Stomach smooth muscle (tissue), 2 donors: ENCODE measurements at regions not wholly inside any gene's neighbourhood (a gene's known extent, or its start where the extent isn't known, plus 50 kb on each side); places are given as distances from the start of the nearest gene placed in this dataset.

Experiments
- H3K27ac ChIP-seq: one replicate; pipeline ENCODE4 v1.7.0; 2013; ENCODE audit warnings: mild to moderate bottlenecking, low read length, inconsistent platforms
- H3K27me3 ChIP-seq, 2 donors: one replicate each; pipeline ENCODE4 v1.7.0; 2013; ENCODE audit warnings: low read length in 2 of 2; ENCODE audit not compliant: insufficient read depth in 2 of 2, control insufficient read depth in 1 of 2
- H3K36me3 ChIP-seq, 2 donors: one replicate each; pipeline ENCODE4 v1.7.0; 2013; ENCODE audit warnings: low read length in 2 of 2; ENCODE audit not compliant: control insufficient read depth in 2 of 2, insufficient read depth in 2 of 2
- H3K4me1 ChIP-seq: one replicate; pipeline ENCODE4 v1.7.0; 2013; ENCODE audit warnings: low read length; ENCODE audit not compliant: control insufficient read depth, insufficient read depth
- H3K4me3 ChIP-seq, 2 donors: one replicate each; pipeline ENCODE4 v1.7.0; 2013; ENCODE audit warnings: low read length in 2 of 2
- H3K9ac ChIP-seq, 2 donors: one replicate each; pipeline ENCODE4 v1.7.0; 2013; ENCODE audit warnings: low read length in 2 of 2, mild to moderate bottlenecking in 1 of 2
- H3K9me3 ChIP-seq, 2 donors: one replicate each; pipeline ENCODE4 v1.7.0; 2013; ENCODE audit warnings: low read length in 2 of 2; ENCODE audit not compliant: control insufficient read depth in 2 of 2
- donor health status: healthy.
- donor health status: Pancreatic carcinoma.

DNA sequence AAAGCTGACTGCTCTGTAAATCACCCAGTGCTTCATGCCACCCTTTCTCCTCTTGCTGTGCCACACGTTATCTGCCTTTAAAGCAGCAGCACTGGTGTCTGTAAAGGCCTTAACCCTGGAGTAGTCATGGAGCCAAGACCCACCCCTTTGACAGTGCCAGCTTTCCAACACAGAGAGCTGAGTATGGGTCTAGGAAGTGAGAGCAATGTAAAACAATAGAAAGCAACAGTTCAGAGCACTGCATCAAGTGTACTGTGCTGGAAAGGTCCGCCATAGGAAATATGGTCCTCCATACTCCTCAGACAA, 139.5 kb downstream of the DAD1 start:
- H3K27me3 ChIP-seq, result no peaks in the 10 kb centered on the region
- H3K4me1 ChIP-seq, result peaks cover 10% of the 10 kb centered on the region
- H3K4me3 ChIP-seq, result no peak overlapping the region
- no peaks in the 10 kb centered on the region for H3K9me3 ChIP-seq
- H3K9ac ChIP-seq, result no peak overlapping the region
- H3K27ac ChIP-seq, result no peak overlapping the region
- no peaks in the 10 kb centered on the region for H3K36me3 ChIP-seq

DNA sequence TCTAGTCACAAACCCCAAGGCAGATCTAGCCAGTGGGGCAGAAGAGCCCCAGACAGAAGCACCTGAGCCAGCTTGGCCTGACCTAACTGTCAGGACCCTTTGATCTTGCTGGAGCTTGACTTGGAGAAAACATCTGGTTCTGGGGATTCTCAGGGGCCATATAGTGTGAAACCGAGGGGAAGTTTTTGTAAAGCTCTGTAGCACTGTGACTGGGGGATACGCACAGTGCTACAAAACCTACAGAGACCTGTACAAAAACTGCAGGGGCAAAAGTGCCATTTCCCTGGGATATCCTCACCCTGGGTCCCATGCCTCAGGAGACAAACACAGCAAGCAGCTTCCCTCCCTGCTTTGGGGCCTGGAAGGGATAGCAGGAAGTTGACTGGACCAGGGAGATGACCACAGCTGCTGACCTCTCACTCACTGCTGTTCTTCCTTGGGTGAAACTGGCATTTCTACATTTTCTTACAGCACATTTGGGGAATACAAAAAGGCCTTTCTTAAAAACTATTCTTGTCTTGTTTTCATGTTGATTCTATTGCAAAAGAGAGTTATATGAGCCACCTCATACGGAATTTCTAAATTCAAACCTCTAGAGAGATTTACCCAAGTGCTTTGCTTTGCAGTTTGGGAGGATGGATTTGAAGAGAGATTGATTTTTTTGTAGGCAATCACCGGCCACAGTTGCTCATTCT, 140.0 kb downstream of the DAD1 start:
- H3K27ac ChIP-seq, result no peak overlapping the region
- peaks cover 10% of the 10 kb centered on the region for H3K4me1 ChIP-seq
- H3K9me3 ChIP-seq, result no peaks in the 10 kb centered on the region
- H3K27me3 ChIP-seq, result no peaks in the 10 kb centered on the region
- no peaks in the 10 kb centered on the region for H3K36me3 ChIP-seq
- no peak overlapping the region for H3K4me3 ChIP-seq
- H3K9ac ChIP-seq, result no peak overlapping the region

DNA sequence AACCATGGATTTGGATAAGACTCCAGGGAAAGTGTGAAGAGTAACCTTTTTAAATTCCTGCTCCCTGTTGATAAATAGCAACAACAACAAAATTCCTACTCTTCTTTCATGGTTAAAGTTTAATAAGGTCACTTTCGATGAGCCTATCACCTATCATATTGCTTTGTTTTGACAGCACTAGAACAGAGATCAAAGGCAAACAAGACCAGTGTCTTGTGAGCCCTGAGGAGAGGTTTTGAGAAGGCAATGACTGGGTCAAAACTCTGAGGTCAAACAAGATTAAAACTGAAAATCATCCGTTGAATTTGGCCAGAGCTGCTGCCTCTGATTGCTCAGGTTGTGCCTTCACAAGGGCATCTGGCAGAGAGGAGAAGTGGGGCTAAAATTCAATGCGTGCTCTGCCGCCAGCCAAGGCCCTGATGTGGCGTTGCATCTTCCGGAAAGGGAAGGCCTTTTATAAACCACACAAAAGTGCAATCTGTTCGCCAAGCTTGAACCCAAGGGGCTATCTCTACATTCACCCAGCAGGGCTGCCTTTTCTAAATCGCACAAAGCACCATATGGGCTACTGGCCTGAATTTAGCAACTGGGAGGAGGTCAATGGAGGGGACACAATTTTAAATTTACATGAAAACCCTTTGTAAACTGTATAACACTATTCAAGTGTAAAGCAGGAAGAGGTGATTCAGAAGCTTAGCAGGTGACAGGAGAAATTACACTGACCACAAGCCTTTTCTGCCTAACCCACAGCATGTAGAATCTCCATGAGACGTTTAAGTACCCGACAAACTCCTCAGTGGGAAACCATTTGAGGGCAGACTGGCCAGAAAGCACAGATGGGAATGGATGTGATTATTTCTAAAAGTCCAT, 140.8 kb downstream of the DAD1 start:
- Histone ChIP-seq H3K4me3 (no peak overlapping the region), H3K27ac (no peak overlapping the region), H3K4me1 (peaks cover 10% of the 10 kb centered on the region), H3K9ac (no peak overlapping the region), H3K27me3 (no peaks in the 10 kb centered on the region), H3K9me3 (no peaks in the 10 kb centered on the region), H3K36me3 (no peaks in the 10 kb centered on the region)

DNA sequence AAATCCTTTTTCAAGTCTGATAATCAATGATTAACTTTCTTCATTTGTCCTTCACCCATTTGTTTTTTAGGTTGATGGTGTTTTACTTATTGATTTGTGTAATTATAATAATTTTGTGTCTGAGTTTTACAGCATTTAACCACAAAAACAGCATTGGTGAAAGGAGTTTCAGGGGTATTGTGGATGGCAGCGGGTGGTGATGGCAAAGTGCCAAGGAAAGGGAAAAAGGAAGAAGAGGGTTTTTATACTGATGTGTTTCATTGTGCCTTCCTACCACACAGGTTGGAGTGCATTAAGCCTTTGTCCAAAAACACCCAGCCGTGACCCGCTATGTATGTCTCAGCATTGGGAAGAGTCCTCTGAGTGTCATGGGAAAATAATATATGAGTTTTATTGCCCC, 150.3 kb downstream of the DAD1 start:
- no peak overlapping the region for H3K27ac ChIP-seq
- no peak overlapping the region for H3K4me3 ChIP-seq
- no peaks in the 10 kb centered on the region for H3K36me3 ChIP-seq
- no peaks in the 10 kb centered on the region for H3K27me3 ChIP-seq
- peaks cover 13% of the 10 kb centered on the region for H3K4me1 ChIP-seq
- H3K9ac ChIP-seq, result no peak overlapping the region
- H3K9me3 ChIP-seq, result no peaks in the 10 kb centered on the region

DNA sequence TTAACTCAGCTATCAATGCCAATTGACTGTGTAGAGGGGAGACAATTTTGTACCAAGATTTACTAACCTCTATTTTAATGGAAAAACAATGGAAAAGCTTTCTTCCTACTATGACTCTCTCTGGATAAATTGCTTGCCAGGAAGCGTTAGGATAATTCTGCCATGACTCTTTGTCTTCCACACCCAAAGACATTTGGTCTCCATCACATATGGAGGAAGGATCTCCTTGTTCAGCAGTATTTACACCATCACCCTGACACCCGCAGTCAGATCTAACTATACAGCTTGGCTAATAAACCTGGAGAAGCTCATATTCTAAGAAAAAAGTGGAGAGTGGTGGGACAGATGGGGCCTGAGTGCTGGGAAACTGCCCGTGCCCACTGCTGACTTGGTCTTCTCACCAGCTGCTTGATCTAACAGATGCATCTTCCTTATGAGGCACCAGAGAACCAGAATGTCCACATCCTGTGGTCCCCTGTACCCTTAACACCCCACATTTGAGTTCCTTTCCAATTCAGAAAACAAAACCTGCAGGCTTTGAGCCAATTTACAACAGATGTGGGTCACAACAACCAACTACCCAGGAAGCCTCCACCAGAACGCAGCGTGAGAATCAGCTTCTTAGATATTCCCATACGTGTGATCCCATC, 154.0 kb downstream of the DAD1 start:
- H3K9ac ChIP-seq, result no peak overlapping the region
- no peaks in the 10 kb centered on the region for H3K9me3 ChIP-seq
- H3K4me1 ChIP-seq, result peaks cover 21% of the 10 kb centered on the region
- H3K36me3 ChIP-seq, result no peaks in the 10 kb centered on the region
- H3K27ac ChIP-seq, result no peak overlapping the region
- H3K4me3 ChIP-seq, result no peak overlapping the region
- no peaks in the 10 kb centered on the region for H3K27me3 ChIP-seq

DNA sequence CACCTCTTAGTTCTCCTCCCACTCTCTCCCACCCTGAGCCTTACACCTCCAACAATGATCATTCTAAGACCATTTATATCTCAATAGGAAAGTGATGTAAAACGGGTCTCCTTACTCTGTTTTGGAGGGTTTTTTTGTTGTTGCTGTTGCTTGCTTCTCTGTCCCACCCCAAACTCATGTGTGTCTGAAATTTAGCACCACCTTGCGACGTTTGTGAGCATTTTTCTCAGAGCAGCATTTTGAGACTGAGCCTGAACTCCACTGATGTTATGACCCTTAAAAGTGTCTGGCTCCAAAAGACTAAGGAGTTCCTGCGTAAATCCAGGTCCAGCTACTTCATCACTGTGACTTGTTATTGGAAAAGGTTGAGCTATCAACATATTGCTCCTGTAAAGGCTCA, 155.0 kb downstream of the DAD1 start:
- no peaks in the 10 kb centered on the region for H3K9me3 ChIP-seq
- no peak overlapping the region for H3K4me3 ChIP-seq
- no peaks in the 10 kb centered on the region for H3K36me3 ChIP-seq
- H3K9ac ChIP-seq, result no peak overlapping the region
- no peak overlapping the region for H3K27ac ChIP-seq
- no peaks in the 10 kb centered on the region for H3K27me3 ChIP-seq
- peaks cover 27% of the 10 kb centered on the region for H3K4me1 ChIP-seq

DNA sequence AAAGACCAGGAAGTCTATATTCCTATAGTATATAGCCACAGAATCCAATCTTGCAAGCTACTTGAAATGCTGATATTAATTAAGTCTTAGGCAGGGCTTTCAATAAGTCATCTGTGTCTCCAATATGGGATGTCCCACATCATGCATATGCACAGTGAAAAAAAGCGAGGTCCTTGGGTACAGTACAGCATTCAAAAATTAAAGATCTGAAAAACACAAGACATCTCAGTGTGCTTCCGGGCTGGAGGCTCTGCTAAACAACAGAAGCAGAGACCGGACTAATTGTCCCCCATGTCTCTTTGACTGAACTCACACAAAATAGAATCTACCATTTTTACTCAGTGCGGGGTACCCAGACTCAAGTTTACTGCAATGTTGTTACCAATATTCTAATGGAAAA, 156.0 kb downstream of the DAD1 start:
- no peaks in the 10 kb centered on the region for H3K27me3 ChIP-seq
- H3K4me1 ChIP-seq, result peaks cover 34% of the 10 kb centered on the region

DNA sequence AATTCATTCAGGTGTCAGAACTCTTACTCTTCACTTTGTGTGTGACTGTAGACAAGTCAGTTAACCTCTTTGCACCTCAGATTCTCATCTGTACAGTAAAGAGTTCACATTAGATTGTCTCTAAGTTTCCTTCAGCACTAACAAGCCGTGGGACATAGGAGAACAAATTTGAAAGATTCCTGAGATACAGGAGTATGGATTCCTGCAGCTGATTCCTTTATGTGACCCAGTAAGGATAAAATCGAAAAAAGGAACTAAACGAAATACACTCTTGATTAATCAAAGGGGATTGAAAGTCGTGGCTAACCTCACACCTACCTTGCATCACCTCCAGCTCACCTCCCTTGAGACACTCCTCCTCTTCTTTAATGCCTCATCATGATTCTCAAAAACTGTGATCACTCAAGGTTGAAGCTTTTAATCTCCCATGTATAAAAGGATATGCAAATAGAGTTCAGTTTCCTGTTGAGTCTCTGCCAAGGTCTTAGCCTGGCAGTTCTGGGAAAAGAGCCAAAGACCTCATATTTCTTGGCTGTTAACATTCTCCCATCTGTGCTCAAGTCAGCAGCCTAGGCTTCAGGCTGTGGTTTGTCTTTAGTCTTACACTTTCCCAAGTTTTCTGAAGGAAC, 156.6 kb downstream of the DAD1 start:
- Histone ChIP-seq H3K36me3 (no peaks in the 10 kb centered on the region), H3K4me3 (no peak overlapping the region), H3K4me1 (peaks cover 39% of the 10 kb centered on the region), H3K9me3 (no peaks in the 10 kb centered on the region), H3K27me3 (no peaks in the 10 kb centered on the region), H3K9ac (no peak overlapping the region), H3K27ac (no peak overlapping the region)

More for the DNA sequence above, 156.0 kb downstream of the DAD1 start:
- no peak overlapping the region for H3K4me3 ChIP-seq
- no peak overlapping the region for H3K9ac ChIP-seq
- H3K9me3 ChIP-seq, result no peaks in the 10 kb centered on the region
- no peaks in the 10 kb centered on the region for H3K36me3 ChIP-seq
- no peak overlapping the region for H3K27ac ChIP-seq

DNA sequence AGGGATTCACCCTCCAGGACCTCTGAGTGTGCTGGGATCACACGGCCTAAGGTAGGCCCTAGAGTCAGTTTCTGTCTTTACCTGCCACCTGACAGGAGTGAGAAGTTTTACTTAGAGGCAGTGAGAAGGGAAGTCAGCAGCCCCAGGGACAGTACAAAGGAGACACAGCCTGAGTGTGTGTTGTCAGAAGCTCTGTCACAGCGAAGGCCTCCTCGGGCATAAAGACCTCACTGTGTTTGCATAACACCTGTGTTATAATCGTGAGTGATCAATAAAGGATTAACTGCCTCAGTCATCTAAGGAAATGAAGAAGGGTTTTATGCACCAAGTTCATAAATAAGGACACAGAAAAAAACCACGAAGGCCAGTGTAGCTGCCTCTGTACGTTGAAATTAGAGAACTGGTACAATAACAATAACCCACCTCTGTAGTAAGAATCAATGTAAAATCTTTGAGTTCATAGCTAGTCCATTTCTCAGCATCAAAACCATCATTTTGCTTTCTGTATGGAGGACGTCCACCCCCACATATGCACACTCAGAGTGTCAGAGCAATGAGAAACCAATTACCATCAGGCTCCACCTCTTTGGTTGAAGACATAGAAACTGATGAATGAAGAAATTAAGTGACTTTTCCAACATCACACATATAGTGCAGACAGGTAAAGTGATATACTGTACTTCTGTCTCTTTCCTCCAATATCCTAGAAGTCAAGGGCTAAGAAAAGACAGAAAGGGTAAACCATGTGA, 159.3 kb downstream of the DAD1 start:
- Histone ChIP-seq H3K27me3 (no peaks in the 10 kb centered on the region), H3K9ac (no peak overlapping the region), H3K27ac (peak overlapping the region; percentile 31), H3K4me3 (no peak overlapping the region), H3K9me3 (no peaks in the 10 kb centered on the region), H3K4me1 (peaks cover 40% of the 10 kb centered on the region), H3K36me3 (no peaks in the 10 kb centered on the region)

DNA sequence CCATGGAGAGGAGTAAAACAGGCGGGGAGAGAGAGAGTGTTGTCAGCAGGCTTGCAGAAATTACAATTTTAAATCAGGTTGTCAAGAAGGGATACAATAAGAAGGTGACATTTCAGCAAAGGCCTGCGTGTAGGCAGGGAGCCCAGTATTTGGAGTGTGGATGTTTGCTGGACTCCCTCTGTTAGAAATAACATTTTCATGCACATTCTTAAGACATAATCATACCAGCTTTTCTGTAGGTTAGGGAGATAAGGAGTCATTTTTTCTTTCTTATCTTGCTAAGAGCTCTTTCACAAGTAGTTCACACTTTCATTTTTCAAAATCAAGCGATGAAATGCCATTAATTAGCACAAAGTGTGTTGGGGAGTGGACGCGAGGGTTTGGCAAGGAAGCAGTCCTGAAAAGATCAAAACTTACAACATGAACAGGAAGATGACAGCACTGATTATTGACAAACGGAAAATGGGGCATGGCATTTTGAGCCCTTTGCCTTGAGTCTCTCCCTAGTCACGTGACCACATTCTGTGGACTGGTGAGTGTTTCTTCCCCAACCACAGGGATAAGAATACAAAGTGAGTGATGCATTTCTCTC, 160.2 kb downstream of the DAD1 start:
- no peaks in the 10 kb centered on the region for H3K27me3 ChIP-seq
- H3K27ac ChIP-seq, result peak overlapping the region; percentile 31
- H3K9me3 ChIP-seq, result no peaks in the 10 kb centered on the region
- H3K36me3 ChIP-seq, result no peaks in the 10 kb centered on the region
- no peak overlapping the region for H3K9ac ChIP-seq
- H3K4me1 ChIP-seq, result peaks cover 36% of the 10 kb centered on the region
- H3K4me3 ChIP-seq, result no peak overlapping the region
